Left lung (tissue), 4 donors: ENCODE measurements at regions not wholly inside any gene's neighbourhood (a gene's known extent, or its start where the extent isn't known, plus 50 kb on each side); places are given as distances from the start of the nearest gene placed in this dataset.

ENCODE experiments used
- ATAC-seq: fragments of 200-7000 bp; cut with Tn5 transposase; one replicate; pipeline ENCODE4 v1.9.1; 2020; ENCODE audit warnings: moderate library complexity
- DNase-seq, 4 donors: peaks; one replicate each; pipeline ENCODE4 v3.0.0-alpha.2; 2013 to 2020
- H3K27ac ChIP-seq, 2 donors: fragments of 200-600 bp; sonication (generic) in 1 of 2; one replicate each; pipeline versions ENCODE4 v1.5.0 to v1.8.0; 2020 to 2021
- H3K27me3 ChIP-seq, 2 donors: fragments of 200-600 bp; sonication (generic) in 1 of 2; one replicate each; pipeline versions ENCODE4 v1.5.0 to v1.8.0; 2020 to 2021
- H3K36me3 ChIP-seq, 2 donors: fragments of 200-600 bp; sonication (generic) in 1 of 2; one replicate each; pipeline versions ENCODE4 v1.5.0 to v1.8.0; 2020 to 2021
- H3K4me1 ChIP-seq, 2 donors: fragments of 200-600 bp; one replicate each; pipeline ENCODE4 v1.8.0; 2021
- H3K4me3 ChIP-seq, 2 donors: fragments of 200-600 bp; sonication (generic) in 1 of 2; one replicate each; pipeline versions ENCODE4 v1.5.0 to v1.8.0; 2020 to 2021; ENCODE audit warnings: mild to moderate bottlenecking in 1 of 2
- H3K9me3 ChIP-seq, 2 donors: fragments of 200-600 bp; sonication (generic) in 1 of 2; one replicate each; pipeline versions ENCODE4 v1.5.0 to v1.8.0; 2020 to 2021
- CTCF ChIP-seq, 2 donors: fragments of 200-600 bp; sonication (generic) in 1 of 2; IDR thresholded peaks; one replicate each; pipeline versions ENCODE4 v1.5.0 to v1.8.0; 2021; ENCODE audit warnings: antibody characterized with exemption in 2 of 2
- intact Hi-C, 2 donors: fragments of 100-400 bp; cut with DNase I; formaldehyde crosslinking; loops; one replicate each; pipeline versions ENCODE4 v1.11.2 to v1.14.2; 2022
- donor health status: DM: no; HTN: yes; CAD: no.
- donor health status: DM: no; HTN: no; CAD: no.

GRCh38 chr15:87631093-87631492 lies 625.4 kb downstream of the NTRK3 start:
- H3K4me3 ChIP-seq = no peak overlapping the region
- no peaks in the 10 kb centered on the region for H3K9me3 ChIP-seq
- ATAC-seq = no peak
- no peak overlapping the region for H3K27ac ChIP-seq
- intact Hi-C loops = no loop called here
- no peaks in the 10 kb centered on the region for H3K4me1 ChIP-seq
- no peak for DNase-seq
- H3K36me3 ChIP-seq = no peaks in the 10 kb centered on the region
- no peaks in the 10 kb centered on the region for H3K27me3 ChIP-seq
- no peak for TF ChIP-seq CTCF (IDR thresholded peaks at IDR 0.05)

GRCh38 chr15:87628311-87628710 lies 628.2 kb downstream of the NTRK3 start:
- no peak for ATAC-seq
- no peaks in the 10 kb centered on the region for H3K4me1 ChIP-seq
- intact Hi-C loops = no loop called here
- H3K4me3 ChIP-seq = no peak overlapping the region
- no peak overlapping the region for H3K27ac ChIP-seq
- no peaks in the 10 kb centered on the region for H3K27me3 ChIP-seq
- no peaks in the 10 kb centered on the region for H3K36me3 ChIP-seq
- no peak for TF ChIP-seq CTCF (IDR thresholded peaks at IDR 0.05)
- no peaks in the 10 kb centered on the region for H3K9me3 ChIP-seq
- DNase-seq = no peak

- no peaks in the 10 kb centered on the region for H3K27me3 ChIP-seq
- no peak overlapping the region for H3K27ac ChIP-seq
- TF ChIP-seq CTCF (IDR thresholded peaks at IDR 0.05) = no peak
- DNase-seq (no peak), ATAC-seq (no peak)
- no peaks in the 10 kb centered on the region for H3K9me3 ChIP-seq
- intact Hi-C loops = no loop called here
- H3K4me1 ChIP-seq = no peaks in the 10 kb centered on the region
- no peaks in the 10 kb centered on the region for H3K36me3 ChIP-seq
- no peak overlapping the region for H3K4me3 ChIP-seq
Observed at GRCh38 chr15:87626860-87627259, 629.7 kb downstream of the NTRK3 start.

- intact Hi-C loops = no loop called here
- H3K27me3 ChIP-seq = no peaks in the 10 kb centered on the region
- H3K9me3 ChIP-seq = no peaks in the 10 kb centered on the region
- no peak for ATAC-seq
- no peak for DNase-seq
- no peak overlapping the region for H3K27ac ChIP-seq
- no peaks in the 10 kb centered on the region for H3K36me3 ChIP-seq
- H3K4me3 ChIP-seq = no peak overlapping the region
- H3K4me1 ChIP-seq = no peaks in the 10 kb centered on the region
- no peak for TF ChIP-seq CTCF (IDR thresholded peaks at IDR 0.05)
Observed at GRCh38 chr15:87623832-87624231, 632.7 kb downstream of the NTRK3 start.

GRCh38 chr15:87620393-87620792 lies 636.1 kb downstream of the NTRK3 start:
- no peaks in the 10 kb centered on the region for H3K36me3 ChIP-seq
- no peaks in the 10 kb centered on the region for H3K9me3 ChIP-seq
- H3K27ac ChIP-seq = no peak overlapping the region
- H3K4me1 ChIP-seq = no peaks in the 10 kb centered on the region
- ATAC-seq = no peak
- TF ChIP-seq CTCF (IDR thresholded peaks at IDR 0.05) = no peak
- intact Hi-C loops = no loop called here
- H3K4me3 ChIP-seq = no peak overlapping the region
- no peaks in the 10 kb centered on the region for H3K27me3 ChIP-seq
- DNase-seq = no peak
